ENCODE measurements at regions not wholly inside any gene's neighbourhood (a gene's known extent, or its start where the extent isn't known, plus 50 kb on each side); places are given as distances from the start of the nearest gene placed in this dataset.

- no CpG with 5 or more reads among the region's 1 CpG for WGBS (ENCODE audit: insufficient coverage)
- Mint-ChIP-seq H3K9me3 (peaks cover 0 to 4% (median 0%) of the 10 kb centered on the region in 7 donors), H3K36me3 (no peaks in the 10 kb centered on the region), H3K27me3 (ENCODE audit: low read depth in 3 of 3) (peaks cover 0 to 1% (median 0%) of the 10 kb centered on the region in 3 donors), H3K4me1 (peaks cover 4% of the 10 kb centered on the region), H3K4me3 (no peak overlapping the region), H3K27ac (no peak overlapping the region)
- Histone ChIP-seq H3K9me3 (replicated peaks in 1 of 2; ENCODE audit: control insufficient read depth in 1 of 2, insufficient read depth in 1 of 2, low read length in 2 of 2) (no peaks in the 10 kb centered on the region), H3K4me2 (replicated peaks; ENCODE audit: extremely low read depth, low read length, poor library complexity, severe bottlenecking) (no peak overlapping the region), H3K4me3 (replicated peaks in 1 of 3; ENCODE audit: low read depth in 2 of 3, low read length in 3 of 3) (no peak overlapping the region), H3K27me3 (ENCODE audit: control insufficient read depth in 2 of 2, insufficient read depth in 2 of 2, low read length in 2 of 2) (no peaks in the 10 kb centered on the region), H3K36me3 (replicated peaks in 1 of 2; ENCODE audit: control insufficient read depth in 1 of 2, insufficient read depth in 2 of 2, low read length in 2 of 2) (no peaks in the 10 kb centered on the region), H2AFZ (ENCODE audit: insufficient read depth, low read depth, low read length, poor library complexity, severe bottlenecking) (no peak overlapping the region), H3K27ac (ENCODE audit: low read depth in 1 of 2, low read length in 2 of 2) (no peak overlapping the region), H3K79me2 (ENCODE audit: insufficient read depth, low read length) (no peaks in the 10 kb centered on the region), H3K4me1 (ENCODE audit: control insufficient read depth in 1 of 2, insufficient read depth in 2 of 2, low read length in 2 of 2) (peaks cover 0 to 3% of the 10 kb centered on the region in 2 donors), H3K9ac (ENCODE audit: insufficient read depth, low read length, poor library complexity, severe bottlenecking) (no peak overlapping the region), H4K20me1 (ENCODE audit: insufficient read depth, low read length) (no peaks in the 10 kb centered on the region)
- TF ChIP-seq, protein P1, sequence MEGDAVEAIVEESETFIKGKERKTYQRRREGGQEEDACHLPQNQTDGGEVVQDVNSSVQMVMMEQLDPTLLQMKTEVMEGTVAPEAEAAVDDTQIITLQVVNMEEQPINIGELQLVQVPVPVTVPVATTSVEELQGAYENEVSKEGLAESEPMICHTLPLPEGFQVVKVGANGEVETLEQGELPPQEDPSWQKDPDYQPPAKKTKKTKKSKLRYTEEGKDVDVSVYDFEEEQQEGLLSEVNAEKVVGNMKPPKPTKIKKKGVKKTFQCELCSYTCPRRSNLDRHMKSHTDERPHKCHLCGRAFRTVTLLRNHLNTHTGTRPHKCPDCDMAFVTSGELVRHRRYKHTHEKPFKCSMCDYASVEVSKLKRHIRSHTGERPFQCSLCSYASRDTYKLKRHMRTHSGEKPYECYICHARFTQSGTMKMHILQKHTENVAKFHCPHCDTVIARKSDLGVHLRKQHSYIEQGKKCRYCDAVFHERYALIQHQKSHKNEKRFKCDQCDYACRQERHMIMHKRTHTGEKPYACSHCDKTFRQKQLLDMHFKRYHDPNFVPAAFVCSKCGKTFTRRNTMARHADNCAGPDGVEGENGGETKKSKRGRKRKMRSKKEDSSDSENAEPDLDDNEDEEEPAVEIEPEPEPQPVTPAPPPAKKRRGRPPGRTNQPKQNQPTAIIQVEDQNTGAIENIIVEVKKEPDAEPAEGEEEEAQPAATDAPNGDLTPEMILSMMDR (IDR thresholded peaks at IDR 0.05), result no peak
- intact Hi-C loops (cut with micrococcal nuclease), result no loop called here
- DNase-seq, result no peak
Observed at GRCh38 chr14:56488306-56488705, 91.3 kb upstream of the TMEM260 start.

DNA sequence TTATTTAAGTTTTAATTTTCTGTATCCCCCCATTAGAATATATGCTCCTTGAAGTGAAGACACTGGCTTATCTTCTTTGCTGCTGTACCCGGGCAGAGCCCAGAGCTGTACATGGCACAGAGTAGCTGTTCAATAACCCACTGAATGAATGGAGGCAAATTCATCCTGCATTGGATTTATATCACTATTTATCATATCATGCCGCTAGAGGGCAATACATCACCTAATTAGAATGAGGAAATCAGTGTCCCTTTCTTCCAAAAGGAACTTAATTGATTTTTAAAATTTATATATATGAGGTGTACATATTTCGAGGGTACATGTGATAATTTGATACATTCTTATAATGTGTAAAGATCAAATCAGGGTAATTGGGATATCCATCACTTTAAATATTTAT, 89.2 kb upstream of the TMEM260 start:
- Mint-ChIP-seq H3K27ac (no peak overlapping the region), H3K27me3 (ENCODE audit: low read depth in 3 of 3) (peaks cover 0 to 1% (median 0%) of the 10 kb centered on the region in 3 donors), H3K36me3 (no peaks in the 10 kb centered on the region), H3K4me3 (no peak overlapping the region), H3K4me1 (peaks cover 4% of the 10 kb centered on the region), H3K9me3 (peaks cover 0 to 4% (median 0%) of the 10 kb centered on the region in 7 donors)
- Histone ChIP-seq H3K4me1 (ENCODE audit: control insufficient read depth in 1 of 2, insufficient read depth in 2 of 2, low read length in 2 of 2) (peaks cover 0 to 3% of the 10 kb centered on the region in 2 donors), H3K9ac (ENCODE audit: insufficient read depth, low read length, poor library complexity, severe bottlenecking) (no peak overlapping the region), H3K36me3 (replicated peaks in 1 of 2; ENCODE audit: control insufficient read depth in 1 of 2, insufficient read depth in 2 of 2, low read length in 2 of 2) (no peaks in the 10 kb centered on the region), H3K27ac (ENCODE audit: low read depth in 1 of 2, low read length in 2 of 2) (no peak overlapping the region), H3K27me3 (ENCODE audit: control insufficient read depth in 2 of 2, insufficient read depth in 2 of 2, low read length in 2 of 2) (no peaks in the 10 kb centered on the region), H4K20me1 (ENCODE audit: insufficient read depth, low read length) (no peaks in the 10 kb centered on the region), H3K79me2 (ENCODE audit: insufficient read depth, low read length) (no peaks in the 10 kb centered on the region), H2AFZ (ENCODE audit: insufficient read depth, low read depth, low read length, poor library complexity, severe bottlenecking) (no peak overlapping the region), H3K9me3 (replicated peaks in 1 of 2; ENCODE audit: control insufficient read depth in 1 of 2, insufficient read depth in 1 of 2, low read length in 2 of 2) (no peaks in the 10 kb centered on the region), H3K4me3 (replicated peaks in 1 of 3; ENCODE audit: low read depth in 2 of 3, low read length in 3 of 3) (no peak overlapping the region), H3K4me2 (replicated peaks; ENCODE audit: extremely low read depth, low read length, poor library complexity, severe bottlenecking) (no peak overlapping the region)
- intact Hi-C loops (cut with micrococcal nuclease), result loop anchor here (5.0 kb wide), 1 partner anchor 827 kb away; no protein-coding TSS in a partner anchor
- peak in 2 of 3 donors; percentile 30 to 44 for DNase-seq
- TF ChIP-seq, protein P1 (IDR thresholded peaks at IDR 0.05), result peak; percentile 53
- no CpG with 5 or more reads among the region's 3 CpGs for WGBS (ENCODE audit: insufficient coverage)

Data from CD14-positive monocyte (primary cell).